Activated CD4-positive, alpha-beta T cell treated with anti-CD3 and anti-CD28 coated beads for 24 hours (primary cell): ENCODE measurements at regions not wholly inside any gene's neighbourhood (a gene's known extent, or its start where the extent isn't known, plus 50 kb on each side); places are given as distances from the start of the nearest gene placed in this dataset.
"Not testable (repeated sequence)": the region's sequence is repeated elsewhere in the genome, so short reads cannot be mapped to it uniquely, and the experiment has no call there.

Experiments used
- DNase-seq, 2 donors: peaks; one replicate each; pipeline ENCODE4 v3.0.0-alpha.2; 2020; ENCODE audit warnings: low read depth in 2 of 2

GRCh38 chr9:110025551-110026170 is 182.3 kb downstream of the C9orf152 start:
- DNase-seq: no peak

- DNase-seq: no peak
Observed at GRCh38 chr9:110027671-110028081, 180.3 kb downstream of the C9orf152 start.

- no peak for DNase-seq
Observed at GRCh38 chr9:110028271-110028670, 179.7 kb downstream of the C9orf152 start.

- no peak for DNase-seq
Observed at GRCh38 chr9:110028676-110029075, 179.3 kb downstream of the C9orf152 start.

- no peak for DNase-seq
Observed at GRCh38 chr9:110029429-110029955, 178.5 kb downstream of the C9orf152 start.

GRCh38 chr9:110029956-110030480 is 177.9 kb downstream of the C9orf152 start:
- DNase-seq: no peak

GRCh38 chr9:110030632-110031031 is 177.3 kb downstream of the C9orf152 start:
- DNase-seq: no peak

- no peak for DNase-seq
Observed at GRCh38 chr9:110031511-110032173, 176.3 kb downstream of the C9orf152 start.

- DNase-seq: not testable (repeated sequence)
Observed at GRCh38 chr9:110032532-110032931, 175.4 kb downstream of the C9orf152 start.

- no peak for DNase-seq
Observed at GRCh38 chr9:110033869-110034268, 174.1 kb downstream of the C9orf152 start.

- DNase-seq: no peak
Observed at GRCh38 chr9:110036286-110036685, 171.7 kb downstream of the C9orf152 start.

GRCh38 chr9:110040788-110041187 is 167.2 kb downstream of the C9orf152 start:
- no peak for DNase-seq

- no peak for DNase-seq
Observed at GRCh38 chr9:110041452-110041851, 166.5 kb downstream of the C9orf152 start.

- no peak for DNase-seq
Observed at GRCh38 chr9:110047232-110047954, 160.6 kb downstream of the C9orf152 start.

- no peak for DNase-seq
Observed at GRCh38 chr9:110047955-110048402, 160.0 kb downstream of the C9orf152 start.

- peak; percentile 67 to 71 for DNase-seq
Observed at GRCh38 chr9:110048403-110048975, 159.5 kb downstream of the C9orf152 start.

- DNase-seq: no peak
Observed at GRCh38 chr9:110048976-110049698, 158.8 kb downstream of the C9orf152 start.

GRCh38 chr9:110049699-110050450 is 158.1 kb downstream of the C9orf152 start:
- no peak for DNase-seq

- no peak for DNase-seq
Observed at GRCh38 chr9:110050925-110051355, 157.0 kb downstream of the C9orf152 start.

GRCh38 chr9:110056062-110056461 is 151.9 kb downstream of the C9orf152 start:
- DNase-seq: no peak
